Stimulated activated naive CD8-positive, alpha-beta T cell treated with anti-CD3 and anti-CD28 coated beads, Interleukin-15, Interleukin-2, amounts not matched to agents 100 ng/mL and 50 ng/mL, for 24 hours (primary cell): ENCODE measurements at regions not wholly inside any gene's neighbourhood (a gene's known extent, or its start where the extent isn't known, plus 50 kb on each side); places are given as distances from the start of the nearest gene placed in this dataset.
A peak's percentile ranks its signal among the peaks of the same experiment; 100 is the strongest.

ENCODE experiments used
- H3K27ac Mint-ChIP-seq: one replicate; pipeline ENCODE4 v1.8.0; 2021; ENCODE audit warnings: mild to moderate bottlenecking, mixed read lengths
- H3K27me3 Mint-ChIP-seq: one replicate; pipeline ENCODE4 v1.8.0; 2021; ENCODE audit warnings: mixed read lengths
- H3K36me3 Mint-ChIP-seq: one replicate; pipeline ENCODE4 v1.8.0; 2021; ENCODE audit warnings: low read depth, mixed read lengths
- H3K4me1 Mint-ChIP-seq: one replicate; pipeline ENCODE4 v1.8.0; 2021; ENCODE audit warnings: low read depth, mixed read lengths
- H3K4me3 Mint-ChIP-seq: one replicate; pipeline ENCODE4 v1.8.0; 2021; ENCODE audit warnings: mild to moderate bottlenecking, mixed read lengths
- H3K9me3 Mint-ChIP-seq: one replicate; pipeline ENCODE4 v1.8.0; 2021; ENCODE audit warnings: mixed read lengths

DNA sequence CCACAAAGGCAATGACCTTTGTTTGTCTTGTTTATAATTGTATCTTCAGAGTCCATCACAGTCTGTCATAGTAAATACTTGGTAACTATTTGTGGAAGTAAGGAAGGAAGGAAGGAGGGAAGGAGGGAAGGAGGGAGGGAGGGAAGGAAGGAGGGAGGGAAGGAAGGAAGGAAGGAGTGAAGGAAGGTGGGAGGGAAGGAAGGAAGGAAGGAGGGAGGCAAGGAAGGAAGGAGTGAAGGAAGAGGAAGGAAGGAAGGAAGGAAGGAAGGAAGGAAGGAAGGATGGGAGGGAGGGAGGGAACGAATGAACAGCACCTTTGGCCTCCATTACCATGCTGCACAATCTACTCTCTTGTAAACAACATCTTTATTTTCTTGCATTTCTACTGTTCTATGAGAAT lies 559.5 kb upstream of the PKN2 start:
- Mint-ChIP-seq H3K27ac (no peak overlapping the region), H3K27me3 (peaks cover 13% of the 10 kb centered on the region), H3K4me1 (no peaks in the 10 kb centered on the region), H3K9me3 (peaks cover 3% of the 10 kb centered on the region), H3K4me3 (no peak overlapping the region), H3K36me3 (no peaks in the 10 kb centered on the region)

DNA sequence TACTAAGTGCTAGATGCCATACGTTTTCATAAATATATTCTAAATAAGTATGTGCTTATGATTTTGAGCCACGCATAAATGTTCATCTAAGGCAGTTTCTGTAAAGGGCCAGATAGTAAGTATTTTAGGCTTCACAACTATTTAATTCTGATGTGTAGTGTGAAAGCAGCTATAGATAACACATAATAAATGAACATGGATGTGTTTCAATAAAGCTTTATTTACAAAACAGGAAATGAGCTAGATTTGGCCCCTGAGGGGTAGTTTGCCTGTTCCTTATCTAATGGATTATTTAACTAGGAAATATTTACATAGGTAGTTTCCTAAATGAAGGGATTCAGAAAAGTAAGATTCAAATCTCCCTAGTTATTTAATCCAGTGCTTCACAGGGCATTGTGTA lies 557.6 kb upstream of the PKN2 start:
- H3K27me3 Mint-ChIP-seq: peaks cover 5% of the 10 kb centered on the region
- no peak overlapping the region for H3K27ac Mint-ChIP-seq
- no peak overlapping the region for H3K4me3 Mint-ChIP-seq
- H3K4me1 Mint-ChIP-seq: no peaks in the 10 kb centered on the region
- peaks cover 3% of the 10 kb centered on the region for H3K9me3 Mint-ChIP-seq
- no peaks in the 10 kb centered on the region for H3K36me3 Mint-ChIP-seq

DNA sequence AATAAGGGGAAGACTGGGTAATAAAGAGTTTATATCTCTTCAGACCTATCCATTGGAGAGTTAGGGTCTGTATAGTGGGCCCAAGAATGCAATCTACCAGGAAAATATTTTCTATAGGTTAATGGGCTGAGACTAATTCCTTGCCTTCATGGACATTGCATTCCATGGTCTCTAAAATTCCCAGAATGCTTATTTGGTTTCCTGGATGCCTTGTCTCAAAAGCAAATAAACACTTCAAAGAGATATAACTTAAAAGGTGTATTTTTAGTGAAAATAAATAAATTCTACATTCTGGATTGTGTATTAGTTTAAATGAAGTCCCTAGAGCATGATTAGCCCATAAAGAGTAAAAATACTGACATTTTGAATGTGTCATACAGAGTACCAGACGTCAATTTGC lies 550.1 kb upstream of the PKN2 start:
- Mint-ChIP-seq H3K9me3 (no peaks in the 10 kb centered on the region), H3K4me1 (no peaks in the 10 kb centered on the region), H3K27ac (no peak overlapping the region), H3K36me3 (no peaks in the 10 kb centered on the region), H3K4me3 (no peak overlapping the region), H3K27me3 (no peaks in the 10 kb centered on the region)

DNA sequence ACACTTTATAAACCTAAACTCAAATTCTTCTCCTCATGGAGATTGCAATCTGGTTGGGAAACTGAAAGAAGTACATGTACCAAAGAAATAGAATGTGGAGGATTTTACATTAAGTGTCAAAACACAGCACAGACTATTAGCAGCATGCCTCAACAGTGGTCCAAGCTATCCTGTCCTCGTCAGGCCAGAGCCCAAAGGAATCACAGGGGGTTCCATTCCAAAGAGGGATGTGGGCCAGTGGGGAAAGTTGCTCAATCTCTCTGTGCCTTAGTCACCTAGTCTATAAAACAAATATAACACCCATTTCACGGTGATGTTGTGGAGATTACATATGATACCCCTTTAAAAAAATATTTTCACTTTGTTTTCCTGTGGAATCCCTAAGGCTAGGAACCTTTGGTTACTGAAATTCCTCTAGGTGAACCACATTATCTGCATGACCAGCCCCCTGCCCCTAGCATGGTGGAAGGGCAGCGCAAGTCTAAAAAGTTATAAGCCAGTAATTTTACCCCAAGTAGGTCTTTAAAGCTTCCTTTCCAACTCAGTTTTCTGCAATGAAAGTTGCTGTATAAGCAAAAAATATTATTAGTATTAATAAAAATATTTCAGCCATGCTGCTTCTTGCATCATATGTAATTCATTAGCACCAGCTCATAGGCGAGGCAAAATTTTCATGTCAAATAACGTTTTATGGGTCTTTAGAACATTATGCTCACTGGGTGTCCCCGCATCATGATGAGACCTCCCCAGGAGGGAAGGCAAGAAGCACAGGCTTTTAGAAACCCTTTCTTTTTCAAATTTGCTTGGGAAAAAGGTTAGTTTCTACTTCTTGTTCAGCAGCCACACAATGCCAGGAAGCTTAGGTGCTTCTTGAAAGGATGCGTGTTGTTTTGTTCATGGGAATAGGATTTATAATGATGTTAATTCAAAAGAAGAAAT lies 548.8 kb upstream of the PKN2 start:
- Mint-ChIP-seq H3K27me3 (peaks cover 5% of the 10 kb centered on the region), H3K4me3 (no peak overlapping the region), H3K9me3 (no peaks in the 10 kb centered on the region), H3K4me1 (no peaks in the 10 kb centered on the region), H3K36me3 (no peaks in the 10 kb centered on the region), H3K27ac (no peak overlapping the region)

DNA sequence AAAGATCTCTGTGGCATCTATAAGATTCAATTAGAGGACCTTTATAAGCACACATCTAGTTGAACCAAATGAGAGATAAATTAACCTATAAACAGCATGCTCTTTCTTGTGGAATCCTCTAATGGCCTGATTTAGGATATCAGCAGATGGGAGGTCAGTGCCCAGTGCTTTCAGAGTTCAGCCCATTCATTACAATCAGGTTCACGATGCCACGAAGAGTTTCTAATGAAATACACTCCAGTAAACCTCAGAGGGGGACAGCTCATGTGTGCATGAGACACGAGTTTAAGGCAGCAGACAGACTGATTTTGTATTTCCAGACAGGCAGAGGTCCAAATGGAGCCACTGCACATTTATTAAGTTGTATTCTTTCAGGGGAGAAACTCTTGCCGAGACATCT lies 544.4 kb upstream of the PKN2 start:
- no peak overlapping the region for H3K27ac Mint-ChIP-seq
- no peaks in the 10 kb centered on the region for H3K4me1 Mint-ChIP-seq
- H3K9me3 Mint-ChIP-seq: no peaks in the 10 kb centered on the region
- H3K36me3 Mint-ChIP-seq: no peaks in the 10 kb centered on the region
- peaks cover 9% of the 10 kb centered on the region for H3K27me3 Mint-ChIP-seq
- H3K4me3 Mint-ChIP-seq: no peak overlapping the region

DNA sequence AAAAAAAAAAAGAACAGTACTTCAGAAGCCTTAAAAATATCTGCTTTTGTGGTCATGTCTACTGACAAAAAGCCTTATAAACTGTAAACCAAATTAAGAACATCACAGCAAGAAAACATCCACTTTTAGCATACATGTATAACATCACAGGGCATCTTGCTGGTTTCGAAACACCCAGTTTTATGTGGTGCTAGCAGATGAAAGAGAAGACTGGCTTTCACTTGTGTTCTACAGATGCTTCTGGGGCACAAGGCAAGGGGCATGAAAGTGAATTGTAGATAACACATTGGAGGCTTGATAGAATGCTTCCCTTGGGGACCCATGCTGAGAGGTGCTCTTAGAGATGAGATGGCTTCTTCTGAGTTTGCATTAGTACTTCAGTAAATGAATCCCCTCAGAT lies 543.7 kb upstream of the PKN2 start:
- Mint-ChIP-seq H3K27me3 (peaks cover 9% of the 10 kb centered on the region), H3K9me3 (no peaks in the 10 kb centered on the region), H3K4me3 (no peak overlapping the region), H3K27ac (no peak overlapping the region), H3K4me1 (no peaks in the 10 kb centered on the region), H3K36me3 (no peaks in the 10 kb centered on the region)

DNA sequence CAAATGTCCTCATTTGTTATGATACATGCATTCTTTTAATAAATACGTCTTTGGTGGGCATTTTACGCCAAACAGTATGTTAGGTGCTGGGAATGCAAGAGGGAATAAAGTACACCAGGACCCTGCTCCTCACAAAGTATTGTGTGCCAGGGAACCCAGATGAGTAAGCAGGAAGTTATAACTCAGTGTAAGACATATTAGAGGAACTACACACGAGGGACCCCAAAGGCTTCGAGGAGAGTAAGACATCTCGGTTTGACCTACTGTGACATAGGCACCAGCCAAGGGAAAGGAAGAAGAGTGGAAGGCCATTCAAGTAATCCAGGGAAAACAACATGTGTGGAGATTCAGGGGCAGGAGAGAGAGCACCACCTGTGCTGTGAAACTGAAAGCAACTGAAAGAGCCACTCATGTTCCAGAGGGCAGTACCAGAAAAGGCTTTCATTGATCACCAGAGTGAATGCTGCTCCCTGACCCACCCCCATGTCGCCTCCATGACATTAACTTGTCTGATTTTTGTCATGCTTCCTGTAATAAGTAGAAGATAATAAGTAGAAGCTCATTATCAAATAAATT lies 542.5 kb upstream of the PKN2 start:
- no peak overlapping the region for H3K27ac Mint-ChIP-seq
- H3K4me1 Mint-ChIP-seq: no peaks in the 10 kb centered on the region
- peak overlapping the region; percentile 8 for H3K4me3 Mint-ChIP-seq
- no peaks in the 10 kb centered on the region for H3K36me3 Mint-ChIP-seq
- peaks cover 9% of the 10 kb centered on the region for H3K27me3 Mint-ChIP-seq
- no peaks in the 10 kb centered on the region for H3K9me3 Mint-ChIP-seq

DNA sequence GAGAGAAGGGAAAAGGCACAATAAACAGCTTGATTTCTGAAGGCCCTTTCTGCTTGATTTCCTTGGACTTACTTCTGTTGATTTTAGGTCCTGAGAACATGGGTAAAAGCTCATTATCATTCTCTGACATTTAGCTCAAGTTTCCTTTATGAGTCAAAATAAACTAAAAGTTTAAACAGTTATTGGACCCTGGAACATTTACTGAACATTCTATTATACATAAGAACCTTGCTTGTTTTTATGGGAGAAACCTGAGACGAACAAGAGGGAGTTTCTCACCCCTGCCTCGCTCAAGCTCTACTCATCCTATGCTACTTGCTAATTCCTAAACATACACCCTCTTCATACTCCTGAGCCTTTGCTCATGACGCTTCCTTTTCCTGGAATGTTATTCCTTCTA lies 538.3 kb upstream of the PKN2 start:
- H3K4me1 Mint-ChIP-seq: no peaks in the 10 kb centered on the region
- no peaks in the 10 kb centered on the region for H3K36me3 Mint-ChIP-seq
- no peaks in the 10 kb centered on the region for H3K9me3 Mint-ChIP-seq
- H3K4me3 Mint-ChIP-seq: no peak overlapping the region
- peaks cover 3% of the 10 kb centered on the region for H3K27me3 Mint-ChIP-seq
- H3K27ac Mint-ChIP-seq: no peak overlapping the region

DNA sequence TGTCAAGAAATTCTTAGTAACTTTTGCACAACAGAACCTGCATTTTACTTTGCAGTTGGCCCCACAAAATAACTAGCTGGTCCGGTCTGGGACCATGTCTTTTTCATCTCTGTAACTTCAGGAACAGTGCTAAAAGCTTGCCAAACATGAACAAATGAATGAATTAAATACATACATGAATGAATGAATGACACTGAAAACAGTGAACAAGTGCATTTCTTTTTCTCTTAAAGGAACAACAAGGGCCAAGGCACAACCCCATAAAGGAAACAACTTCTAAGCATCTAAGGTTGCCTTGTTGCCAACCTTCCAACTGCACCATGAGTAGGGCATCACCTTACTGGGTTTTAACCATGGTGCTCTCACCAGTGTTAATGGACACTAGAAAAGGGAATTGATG lies 534.4 kb upstream of the PKN2 start:
- Mint-ChIP-seq H3K27me3 (no peaks in the 10 kb centered on the region), H3K4me3 (no peak overlapping the region), H3K27ac (no peak overlapping the region), H3K4me1 (no peaks in the 10 kb centered on the region), H3K36me3 (no peaks in the 10 kb centered on the region), H3K9me3 (no peaks in the 10 kb centered on the region)

DNA sequence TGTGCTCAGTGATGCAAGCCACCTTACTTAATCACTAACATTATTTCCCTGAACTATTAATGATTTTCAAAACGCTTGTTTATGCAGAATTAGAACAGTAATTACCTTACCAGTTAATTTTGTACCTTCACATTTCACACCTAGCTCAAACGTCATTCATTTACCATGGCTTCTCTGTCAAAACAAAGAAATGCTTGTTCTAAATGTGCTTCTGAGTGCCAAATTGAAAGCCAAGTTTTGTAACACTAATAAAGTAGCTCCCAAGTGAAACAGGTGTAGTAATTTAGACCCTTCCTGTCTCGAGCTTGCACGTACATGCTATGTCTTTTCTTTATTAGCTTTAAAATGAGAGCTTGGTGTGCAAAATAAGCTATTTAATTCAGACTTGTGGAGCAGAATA lies 533.7 kb upstream of the PKN2 start:
- H3K4me3 Mint-ChIP-seq: no peak overlapping the region
- no peaks in the 10 kb centered on the region for H3K27me3 Mint-ChIP-seq
- no peaks in the 10 kb centered on the region for H3K36me3 Mint-ChIP-seq
- H3K27ac Mint-ChIP-seq: no peak overlapping the region
- no peaks in the 10 kb centered on the region for H3K4me1 Mint-ChIP-seq
- no peaks in the 10 kb centered on the region for H3K9me3 Mint-ChIP-seq

DNA sequence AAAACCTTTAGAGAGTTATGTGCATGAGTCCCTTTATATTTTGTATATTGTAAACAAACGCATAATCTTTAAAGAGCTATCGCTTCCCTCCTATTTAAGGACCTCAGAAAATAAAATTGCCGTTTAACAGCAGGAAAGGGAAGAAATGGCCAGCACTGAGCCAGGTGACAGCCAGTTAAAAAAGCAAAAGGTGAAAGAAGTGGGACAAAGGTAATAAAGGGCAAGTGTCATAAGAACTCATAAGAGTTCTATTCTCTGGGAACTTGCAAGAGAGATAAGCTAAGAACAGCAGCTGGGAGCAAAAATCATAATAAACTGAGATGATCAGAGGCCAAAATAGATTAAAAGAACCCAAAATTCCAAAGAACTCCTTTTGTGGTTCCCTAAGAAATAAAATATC lies 520.9 kb upstream of the PKN2 start:
- H3K27ac Mint-ChIP-seq: no peak overlapping the region
- H3K27me3 Mint-ChIP-seq: peaks cover 9% of the 10 kb centered on the region
- H3K4me3 Mint-ChIP-seq: no peak overlapping the region
- no peaks in the 10 kb centered on the region for H3K4me1 Mint-ChIP-seq
- no peaks in the 10 kb centered on the region for H3K9me3 Mint-ChIP-seq
- no peaks in the 10 kb centered on the region for H3K36me3 Mint-ChIP-seq

DNA sequence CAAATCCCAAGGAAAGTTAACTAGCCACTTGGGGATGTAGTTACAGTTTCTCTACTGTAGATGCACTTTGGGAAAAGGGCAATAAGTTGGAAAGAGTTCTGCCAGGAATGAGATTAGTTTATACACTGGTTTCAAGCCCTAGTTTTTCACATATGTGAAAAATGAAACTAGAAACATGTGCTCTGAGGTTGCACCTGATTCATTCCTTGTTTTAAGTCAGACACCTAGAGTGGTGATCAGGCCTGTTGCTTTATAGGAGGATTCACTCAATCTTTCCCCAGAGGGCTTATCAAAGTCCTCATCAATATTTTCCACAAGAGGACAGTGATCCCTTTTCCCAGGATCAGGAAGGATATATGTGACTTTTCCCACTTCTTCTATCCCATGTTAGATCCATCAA lies 515.9 kb upstream of the PKN2 start:
- H3K27ac Mint-ChIP-seq: no peak overlapping the region
- H3K4me1 Mint-ChIP-seq: no peaks in the 10 kb centered on the region
- H3K27me3 Mint-ChIP-seq: peaks cover 16% of the 10 kb centered on the region
- no peak overlapping the region for H3K4me3 Mint-ChIP-seq
- no peaks in the 10 kb centered on the region for H3K9me3 Mint-ChIP-seq
- no peaks in the 10 kb centered on the region for H3K36me3 Mint-ChIP-seq

DNA sequence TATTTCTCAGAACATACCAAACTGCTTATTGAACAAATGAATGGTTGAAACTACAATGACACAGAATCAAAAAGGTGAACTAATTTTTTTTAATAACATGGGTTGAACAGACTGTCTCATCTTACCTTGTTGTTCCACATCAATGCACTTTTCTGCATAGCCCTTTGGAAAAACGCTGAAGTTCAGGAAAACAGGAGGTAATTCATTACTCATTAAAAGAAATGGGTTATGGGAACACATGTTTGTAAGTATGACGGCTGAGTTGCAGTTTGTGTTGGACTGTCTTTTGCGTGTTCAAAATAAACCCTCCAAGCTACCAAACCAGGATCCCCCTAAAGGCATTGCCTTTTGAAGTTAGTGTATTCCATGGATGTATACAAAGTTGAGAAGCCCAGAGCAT lies 514.9 kb upstream of the PKN2 start:
- no peaks in the 10 kb centered on the region for H3K4me1 Mint-ChIP-seq
- no peak overlapping the region for H3K27ac Mint-ChIP-seq
- peaks cover 13% of the 10 kb centered on the region for H3K27me3 Mint-ChIP-seq
- H3K36me3 Mint-ChIP-seq: no peaks in the 10 kb centered on the region
- H3K9me3 Mint-ChIP-seq: no peaks in the 10 kb centered on the region
- no peak overlapping the region for H3K4me3 Mint-ChIP-seq

DNA sequence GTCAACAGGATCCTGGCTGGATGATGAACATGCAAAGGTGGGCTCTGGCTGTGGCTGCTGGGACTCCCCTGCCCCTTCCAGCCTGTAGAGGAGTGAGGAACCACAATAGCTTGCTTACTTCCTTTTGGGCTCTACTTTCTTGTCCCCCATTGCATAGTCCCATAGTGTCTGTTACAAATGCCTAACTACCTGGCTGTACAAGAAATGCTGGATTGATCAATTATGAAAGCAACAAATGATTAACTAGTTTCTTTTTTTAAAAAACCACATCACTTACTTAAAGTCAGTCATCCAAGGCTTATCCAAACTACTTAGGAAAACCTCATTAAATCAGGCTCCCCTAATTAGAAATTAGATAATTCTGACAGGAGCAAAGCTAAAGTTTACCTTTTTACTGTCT lies 514.1 kb upstream of the PKN2 start:
- Mint-ChIP-seq H3K4me1 (no peaks in the 10 kb centered on the region), H3K36me3 (no peaks in the 10 kb centered on the region), H3K9me3 (no peaks in the 10 kb centered on the region), H3K27me3 (peaks cover 13% of the 10 kb centered on the region), H3K4me3 (no peak overlapping the region), H3K27ac (no peak overlapping the region)

DNA sequence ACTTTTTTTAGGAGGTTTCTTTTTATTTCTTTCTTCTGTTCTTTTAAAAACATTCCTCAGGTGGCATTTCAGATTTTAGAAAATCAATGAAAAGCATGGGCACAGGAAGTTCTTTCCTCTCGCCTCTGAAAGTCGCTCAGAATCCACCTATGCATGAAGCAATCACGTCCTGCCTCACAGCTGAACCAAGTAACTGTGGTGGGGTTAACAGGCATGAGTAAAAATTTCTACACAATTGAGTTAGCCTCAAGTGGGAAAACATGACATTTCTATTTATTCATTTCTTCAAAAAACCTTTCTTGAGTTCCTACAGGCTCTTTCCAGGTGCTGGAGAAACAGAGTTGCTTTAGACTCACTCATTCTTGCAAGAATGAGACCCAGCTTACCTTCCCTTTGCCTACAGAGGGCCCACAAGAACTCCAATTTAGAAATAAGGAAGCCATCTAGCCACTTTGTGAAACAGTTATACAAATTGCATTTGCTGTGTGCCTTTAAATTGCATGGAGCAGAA lies 508.9 kb upstream of the PKN2 start:
- H3K36me3 Mint-ChIP-seq: no peaks in the 10 kb centered on the region

More for the DNA sequence above, 508.9 kb upstream of the PKN2 start:
- Mint-ChIP-seq H3K9me3 (no peaks in the 10 kb centered on the region), H3K4me1 (no peaks in the 10 kb centered on the region), H3K4me3 (no peak overlapping the region), H3K27ac (no peak overlapping the region), H3K27me3 (peaks cover 7% of the 10 kb centered on the region)
